ENCODE measurements at regions not wholly inside any gene's neighbourhood (a gene's known extent, or its start where the extent isn't known, plus 50 kb on each side); places are given as distances from the start of the nearest gene placed in this dataset.

DNA sequence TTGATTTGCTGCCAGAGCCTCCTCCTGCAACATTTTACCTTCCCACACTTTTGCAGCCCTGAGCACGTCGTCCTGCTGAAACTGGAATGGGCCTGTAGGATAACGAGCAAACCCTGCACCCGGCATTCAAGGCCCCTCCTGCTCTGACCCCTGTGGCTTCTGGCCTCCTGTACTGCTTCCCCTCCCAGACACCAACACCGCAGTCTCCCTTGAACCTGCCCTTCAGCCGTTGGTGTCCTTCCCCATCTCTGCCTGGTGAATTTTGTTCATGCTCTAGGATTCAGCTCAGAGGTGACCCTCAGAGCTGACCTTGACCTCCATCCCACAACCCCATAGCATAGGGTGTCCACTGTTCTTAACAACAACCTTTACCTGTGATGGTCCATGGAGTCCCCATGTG lies 535.1 kb downstream of the MATN1 start:
- H3K36me3 ChIP-seq: no peaks in the 10 kb centered on the region
- no peaks in the 10 kb centered on the region for H3K4me1 ChIP-seq
- no peak for DNase-seq (ENCODE audit: low spot score in 2 of 2)
- no peak overlapping the region for H3K4me3 ChIP-seq
- no peaks in the 10 kb centered on the region for H3K9me3 ChIP-seq
- TF ChIP-seq, protein P1, sequence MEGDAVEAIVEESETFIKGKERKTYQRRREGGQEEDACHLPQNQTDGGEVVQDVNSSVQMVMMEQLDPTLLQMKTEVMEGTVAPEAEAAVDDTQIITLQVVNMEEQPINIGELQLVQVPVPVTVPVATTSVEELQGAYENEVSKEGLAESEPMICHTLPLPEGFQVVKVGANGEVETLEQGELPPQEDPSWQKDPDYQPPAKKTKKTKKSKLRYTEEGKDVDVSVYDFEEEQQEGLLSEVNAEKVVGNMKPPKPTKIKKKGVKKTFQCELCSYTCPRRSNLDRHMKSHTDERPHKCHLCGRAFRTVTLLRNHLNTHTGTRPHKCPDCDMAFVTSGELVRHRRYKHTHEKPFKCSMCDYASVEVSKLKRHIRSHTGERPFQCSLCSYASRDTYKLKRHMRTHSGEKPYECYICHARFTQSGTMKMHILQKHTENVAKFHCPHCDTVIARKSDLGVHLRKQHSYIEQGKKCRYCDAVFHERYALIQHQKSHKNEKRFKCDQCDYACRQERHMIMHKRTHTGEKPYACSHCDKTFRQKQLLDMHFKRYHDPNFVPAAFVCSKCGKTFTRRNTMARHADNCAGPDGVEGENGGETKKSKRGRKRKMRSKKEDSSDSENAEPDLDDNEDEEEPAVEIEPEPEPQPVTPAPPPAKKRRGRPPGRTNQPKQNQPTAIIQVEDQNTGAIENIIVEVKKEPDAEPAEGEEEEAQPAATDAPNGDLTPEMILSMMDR (IDR thresholded peaks at IDR 0.05): no peak
- H3K27ac ChIP-seq: no peak overlapping the region
- intact Hi-C loops (cut with DNase I): no loop called here
- no peaks in the 10 kb centered on the region for H3K27me3 ChIP-seq

GRCh38 chr1:30187413-30188023 lies 535.9 kb downstream of the MATN1 start:
- DNase-seq (ENCODE audit: low spot score in 2 of 2): no peak
- Histone ChIP-seq H3K36me3 (no peaks in the 10 kb centered on the region), H3K4me1 (no peaks in the 10 kb centered on the region), H3K27ac (no peak overlapping the region), H3K4me3 (no peak overlapping the region), H3K9me3 (no peaks in the 10 kb centered on the region), H3K27me3 (no peaks in the 10 kb centered on the region)
- intact Hi-C loops (cut with DNase I): no loop called here
- TF ChIP-seq, protein P1 (IDR thresholded peaks at IDR 0.05): no peak

DNA sequence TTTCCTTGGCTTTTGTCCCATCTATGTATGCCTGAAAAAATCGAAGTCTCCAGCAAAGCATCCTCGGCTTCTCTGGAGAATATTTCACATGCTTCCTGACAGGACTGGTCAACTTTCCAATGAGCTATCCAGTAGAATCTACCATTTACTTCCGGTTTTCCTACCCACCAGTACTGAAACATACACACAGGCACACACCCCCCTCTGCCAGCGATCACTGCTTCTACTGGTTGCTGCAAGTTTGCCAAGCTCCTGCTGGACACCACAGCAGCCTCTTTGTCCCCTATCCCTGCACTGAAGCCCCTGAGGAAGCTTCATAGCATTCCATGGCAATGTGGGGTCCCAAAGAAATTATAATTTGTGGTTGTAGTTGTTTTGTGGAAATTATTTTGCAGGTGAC lies 536.8 kb downstream of the MATN1 start:
- no peaks in the 10 kb centered on the region for H3K4me1 ChIP-seq
- H3K4me3 ChIP-seq: no peak overlapping the region
- no peak for DNase-seq (ENCODE audit: low spot score in 2 of 2)
- no peaks in the 10 kb centered on the region for H3K27me3 ChIP-seq
- H3K27ac ChIP-seq: no peak overlapping the region
- H3K9me3 ChIP-seq: no peaks in the 10 kb centered on the region
- TF ChIP-seq, protein P1 (IDR thresholded peaks at IDR 0.05): no peak
- no peaks in the 10 kb centered on the region for H3K36me3 ChIP-seq
- intact Hi-C loops (cut with DNase I): no loop called here

DNA sequence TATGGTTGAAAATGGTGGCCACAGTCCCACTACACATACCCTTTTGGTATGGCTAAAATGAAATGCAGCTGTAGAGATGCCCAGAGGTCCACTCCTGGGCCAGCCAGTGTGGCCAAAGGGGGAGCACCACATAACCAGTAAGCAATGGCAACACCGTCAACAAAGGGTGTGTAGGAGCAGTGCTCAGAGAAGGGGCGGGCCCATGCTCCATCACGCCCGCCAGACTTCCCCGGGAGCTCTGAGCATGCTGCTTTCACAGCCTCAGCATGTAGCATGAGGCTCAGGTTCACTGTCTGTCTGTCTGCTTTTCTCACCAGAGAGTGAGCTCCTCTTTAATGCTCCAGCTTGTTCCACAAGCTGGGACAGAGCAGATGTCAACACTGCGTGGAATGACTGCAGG lies 537.6 kb downstream of the MATN1 start:
- H3K9me3 ChIP-seq: no peaks in the 10 kb centered on the region
- no peaks in the 10 kb centered on the region for H3K4me1 ChIP-seq
- no peaks in the 10 kb centered on the region for H3K27me3 ChIP-seq
- no peak overlapping the region for H3K4me3 ChIP-seq
- H3K27ac ChIP-seq: no peak overlapping the region
- TF ChIP-seq, protein P1 (IDR thresholded peaks at IDR 0.05): no peak
- H3K36me3 ChIP-seq: no peaks in the 10 kb centered on the region
- DNase-seq (ENCODE audit: low spot score in 2 of 2): no peak
- intact Hi-C loops (cut with DNase I): no loop called here

GRCh38 chr1:30185313-30185712 lies 538.1 kb downstream of the MATN1 start:
- intact Hi-C loops (cut with DNase I): no loop called here
- H3K9me3 ChIP-seq: no peaks in the 10 kb centered on the region
- no peaks in the 10 kb centered on the region for H3K27me3 ChIP-seq
- DNase-seq (ENCODE audit: low spot score in 2 of 2): no peak
- no peaks in the 10 kb centered on the region for H3K4me1 ChIP-seq
- H3K4me3 ChIP-seq: no peak overlapping the region
- TF ChIP-seq, protein P1 (IDR thresholded peaks at IDR 0.05): no peak
- no peak overlapping the region for H3K27ac ChIP-seq
- H3K36me3 ChIP-seq: no peaks in the 10 kb centered on the region
